GM21423 (cell line): ENCODE measurements at regions not wholly inside any gene's neighbourhood (a gene's known extent, or its start where the extent isn't known, plus 50 kb on each side); places are given as distances from the start of the nearest gene placed in this dataset.
"Not testable (repeated sequence)": the region's sequence is repeated elsewhere in the genome, so short reads cannot be mapped to it uniquely, and the experiment has no call there.

Source experiments
- ATAC-seq: cut with Tn5 transposase; IDR thresholded peaks from one replicate; pipeline ENCODE4 v1.9.1; 2021; ENCODE audit warnings: mild to moderate bottlenecking, moderate library complexity; ENCODE audit not compliant: unreplicated experiment

GRCh38 chr13:80180740-80181355 lies 160.1 kb downstream of the SPRY2 start:
- ATAC-seq, result no peak

- no peak for ATAC-seq
These were observed 163.6 kb downstream of the SPRY2 start for GRCh38 chr13:80177327-80177726.

- ATAC-seq, result no peak
These were observed 167.7 kb downstream of the SPRY2 start for GRCh38 chr13:80173224-80173623.

GRCh38 chr13:80171096-80171495 lies 169.8 kb downstream of the SPRY2 start:
- no peak for ATAC-seq

GRCh38 chr13:80168089-80168850 lies 172.7 kb downstream of the SPRY2 start:
- ATAC-seq, result no peak

GRCh38 chr13:80166352-80166751 lies 174.6 kb downstream of the SPRY2 start:
- no peak for ATAC-seq

GRCh38 chr13:80164462-80164861 lies 176.5 kb downstream of the SPRY2 start:
- ATAC-seq, result no peak

GRCh38 chr13:80161896-80162295 lies 179.0 kb downstream of the SPRY2 start:
- ATAC-seq, result no peak

- ATAC-seq, result no peak
These were observed 179.7 kb downstream of the SPRY2 start for GRCh38 chr13:80161219-80161618.

GRCh38 chr13:80160110-80160509 lies 180.8 kb downstream of the SPRY2 start:
- ATAC-seq, result no peak

- ATAC-seq, result no peak
These were observed 183.5 kb downstream of the SPRY2 start for GRCh38 chr13:80157261-80157932.

- ATAC-seq, result not testable (repeated sequence)
These were observed 188.8 kb downstream of the SPRY2 start for GRCh38 chr13:80152142-80152541.

GRCh38 chr13:80151016-80151415 lies 189.9 kb downstream of the SPRY2 start:
- no peak for ATAC-seq

- ATAC-seq, result no peak
These were observed 191.2 kb downstream of the SPRY2 start for GRCh38 chr13:80149736-80150135.

GRCh38 chr13:80145171-80145690 lies 195.7 kb downstream of the SPRY2 start:
- no peak for ATAC-seq

GRCh38 chr13:80144493-80144892 lies 196.4 kb downstream of the SPRY2 start:
- ATAC-seq, result no peak

GRCh38 chr13:80141123-80141849 lies 199.6 kb downstream of the SPRY2 start:
- no peak for ATAC-seq

GRCh38 chr13:80140685-80141084 lies 200.2 kb downstream of the SPRY2 start:
- ATAC-seq, result no peak

- ATAC-seq, result no peak
These were observed 201.7 kb downstream of the SPRY2 start for GRCh38 chr13:80139196-80139595.

GRCh38 chr13:80137994-80138393 lies 202.9 kb downstream of the SPRY2 start:
- ATAC-seq, result no peak

GRCh38 chr13:80134346-80134745 lies 206.6 kb downstream of the SPRY2 start:
- ATAC-seq, result no peak
